ENCODE measurements at regions not wholly inside any gene's neighbourhood (a gene's known extent, or its start where the extent isn't known, plus 50 kb on each side); places are given as distances from the start of the nearest gene placed in this dataset.

- TF ChIP-seq POU6F1 (CRISPR knock-in tag; IDR thresholded peaks at IDR 0.05; ENCODE audit: borderline replicate concordance, low read depth) (no peak), PATZ1 (CRISPR knock-in tag; IDR thresholded peaks at IDR 0.05; ENCODE audit: borderline replicate concordance) (no peak), ZFP30 (CRISPR knock-in tag; IDR thresholded peaks at IDR 0.05) (no peak), RARB (CRISPR knock-in tag; IDR thresholded peaks at IDR 0.05) (no peak), OSR1 (CRISPR knock-in tag; IDR thresholded peaks at IDR 0.05) (no peak)
Measured at GRCh38 chr15:39066677-39067076, 502.1 kb upstream of the RASGRP1 start (continued).

- TF ChIP-seq CREB5 (CRISPR knock-in tag; IDR thresholded peaks at IDR 0.05; ENCODE audit: low read depth), result no peak
- no peak for TF ChIP-seq ZNF70 (CRISPR knock-in tag; IDR thresholded peaks at IDR 0.05)
- no peak for TF ChIP-seq PATZ1 (CRISPR knock-in tag; IDR thresholded peaks at IDR 0.05; ENCODE audit: borderline replicate concordance)
- no peak for TF ChIP-seq ZNF8 (CRISPR knock-in tag; IDR thresholded peaks at IDR 0.05)
- TF ChIP-seq TCF4 (CRISPR knock-in tag; IDR thresholded peaks at IDR 0.05; ENCODE audit: borderline replicate concordance), result no peak
- TF ChIP-seq OSR1 (CRISPR knock-in tag; IDR thresholded peaks at IDR 0.05), result no peak
- no peak for TF ChIP-seq ZNF565 (CRISPR knock-in tag; conservative IDR thresholded peaks at IDR 0.05; ENCODE audit: low read depth)
- no peak for TF ChIP-seq GLIS3 (CRISPR knock-in tag; IDR thresholded peaks at IDR 0.05)
- no peak for TF ChIP-seq POU6F1 (CRISPR knock-in tag; IDR thresholded peaks at IDR 0.05; ENCODE audit: borderline replicate concordance, low read depth)
- no peak for TF ChIP-seq ISL1 (CRISPR knock-in tag; IDR thresholded peaks at IDR 0.05)
- no peak for TF ChIP-seq ZFP30 (CRISPR knock-in tag; IDR thresholded peaks at IDR 0.05)
- TF ChIP-seq ESRRG (CRISPR knock-in tag; IDR thresholded peaks at IDR 0.05), result no peak
- no peak for TF ChIP-seq CSDC2 (CRISPR knock-in tag; IDR thresholded peaks at IDR 0.05)
- no peak for TF ChIP-seq SNAI2 (CRISPR knock-in tag; IDR thresholded peaks at IDR 0.05)
- TF ChIP-seq ARNTL (CRISPR knock-in tag; IDR thresholded peaks at IDR 0.05; ENCODE audit: borderline replicate concordance, low read depth), result no peak
- ATAC-seq, result no peak
Measured at GRCh38 chr15:39074341-39074985, 506.4 kb upstream of the THBS1 start.

- ATAC-seq, result no peak
- TF ChIP-seq ZC3H10 (CRISPR knock-in tag; IDR thresholded peaks at IDR 0.05) (no peak), TOX (CRISPR knock-in tag; IDR thresholded peaks at IDR 0.05; ENCODE audit: borderline replicate concordance) (no peak), ZNF70 (CRISPR knock-in tag; IDR thresholded peaks at IDR 0.05) (no peak), BACH2 (CRISPR knock-in tag; IDR thresholded peaks at IDR 0.05; ENCODE audit: borderline replicate concordance) (no peak), ARNTL (CRISPR knock-in tag; IDR thresholded peaks at IDR 0.05; ENCODE audit: borderline replicate concordance, low read depth) (no peak), ISL1 (CRISPR knock-in tag; IDR thresholded peaks at IDR 0.05) (no peak), ZFP30 (CRISPR knock-in tag; IDR thresholded peaks at IDR 0.05) (no peak), CSDC2 (CRISPR knock-in tag; IDR thresholded peaks at IDR 0.05) (no peak), PPARA (CRISPR knock-in tag; IDR thresholded peaks at IDR 0.05; ENCODE audit: borderline replicate concordance) (no peak), ZNF8 (CRISPR knock-in tag; IDR thresholded peaks at IDR 0.05) (no peak)
Measured at GRCh38 chr15:39075311-39075710, 505.6 kb upstream of the THBS1 start.
